K562 (cell line): ENCODE measurements at regions not wholly inside any gene's neighbourhood (a gene's known extent, or its start where the extent isn't known, plus 50 kb on each side); places are given as distances from the start of the nearest gene placed in this dataset.

Experiments
- ATAC-seq: fragments of 200-7000 bp; cut with Tn5 transposase; 3 replicates; pipeline ENCODE4 v1.9.1; 2020; ENCODE audit warnings: moderate library complexity
- BruUV-seq: library from RNA; stranded (reverse); fragments of 400-500 nt; replicated peaks from 2 replicates; lab custom pipeline; 2021; lab: Mats Ljungman, UMichigan
- CTCF ChIA-PET: fragments of 300-600 bp; formaldehyde crosslinking; extraction: SDS; loops from one replicate; lab custom pipeline; 2021; ENCODE audit warnings: low intra/inter-chr PET ratio; lab: Yijun Ruan, JAX
- POLR2A ChIA-PET: fragments of 300-600, 350-650 bp; sonication (Branson Sonifier 250); formaldehyde crosslinking; extraction: SDS; loops from one replicate; lab custom pipeline; 2021; ENCODE audit warnings: antibody characterized with exemption, inconsistent platforms; lab: Yijun Ruan, JAX
- DNase-seq, 4 experiments: peaks; one replicate each; pipeline versions ENCODE4 v3.0.0 to v3.0.0-alpha.2; 2011 to 2018; ENCODE audit warnings: low spot score in 3 of 4, mixed read lengths in 3 of 4; ENCODE audit errors: extremely low read depth in 1 of 4
- FAIRE-seq: peaks from 2 replicates; lab custom pipeline; 2011; peaks lifted over from hg19 to GRCh38; lab: Jason Lieb, UNC
- H2AFZ ChIP-seq: 2 replicates; pipeline ENCODE4 v1.6.0; 2011; ENCODE audit warnings: low read depth, low read length, control low read depth, inconsistent platforms
- H3K27ac ChIP-seq: fragments of 200-600 bp; 3 replicates; pipeline ENCODE4 v1.8.0; 2011; ENCODE audit warnings: low read depth, mild to moderate bottlenecking, control low read depth, inconsistent platforms, low read length, moderate library complexity, mixed read lengths; ENCODE audit errors: extremely low read depth
- H3K27me3 ChIP-seq, 2 experiments: fragments of 300-600 bp in 1 of 2; 2 replicates in 1 of 2; 3 replicates in 1 of 2; pipeline versions ENCODE4 v1.6.0 to v1.8.0; 2011; ENCODE audit warnings: inconsistent platforms in 2 of 2, low read length in 2 of 2, mild to moderate bottlenecking in 1 of 2, mixed read lengths in 1 of 2, moderate library complexity in 1 of 2; ENCODE audit not compliant: control insufficient read depth in 2 of 2, insufficient read depth in 2 of 2
- H3K36me3 ChIP-seq: fragments of 300-600 bp; 3 replicates; pipeline ENCODE4 v1.8.0; 2011; ENCODE audit warnings: mild to moderate bottlenecking, low read length, inconsistent platforms; ENCODE audit not compliant: control insufficient read depth, insufficient read depth
- H3K4me1 ChIP-seq, 2 experiments: fragments of 200-600 bp in 1 of 2; replicated peaks in 1 of 2; 2 replicates in 1 of 2; 3 replicates in 1 of 2; pipeline versions ENCODE4 v1.5.1 to v1.8.0; 2011; ENCODE audit warnings: inconsistent platforms in 2 of 2, low read length in 2 of 2, mild to moderate bottlenecking in 1 of 2, mixed read lengths in 1 of 2, moderate library complexity in 1 of 2; ENCODE audit not compliant: control insufficient read depth in 2 of 2, insufficient read depth in 2 of 2
- H3K4me2 ChIP-seq: 2 replicates; pipeline ENCODE4 v1.6.1; 2011; ENCODE audit warnings: low read length, control low read depth, inconsistent platforms, mixed read lengths; ENCODE audit not compliant: insufficient read depth
- H3K4me3 ChIP-seq: fragments of 200-600 bp; sonication (generic), shearing (Covaris generic); 2 replicates; pipeline ENCODE4 v1.5.1; 2016; ENCODE audit warnings: control low read depth, inconsistent platforms
- H3K79me2 ChIP-seq: fragments of 200-600 bp; 3 replicates; pipeline ENCODE4 v1.8.0; 2011; ENCODE audit warnings: low read length, inconsistent platforms; ENCODE audit not compliant: control insufficient read depth, insufficient read depth
- H3K9ac ChIP-seq, 2 experiments: 2 replicates each; pipeline versions ENCODE4 v1.6.0 to v1.6.1; 2011; ENCODE audit warnings: low read depth in 2 of 2, low read length in 2 of 2, control low read depth in 1 of 2, inconsistent platforms in 1 of 2, mild to moderate bottlenecking in 1 of 2, mixed read lengths in 1 of 2; ENCODE audit not compliant: insufficient read depth in 1 of 2
- H3K9me1 ChIP-seq: one replicate; pipeline ENCODE4 v1.6.0; 2011; ENCODE audit warnings: inconsistent platforms, mild to moderate bottlenecking, low read length, moderate library complexity; ENCODE audit not compliant: control insufficient read depth, insufficient read depth
- H3K9me3 ChIP-seq: replicated peaks from 2 replicates; pipeline ENCODE4 v1.5.1; 2011; ENCODE audit warnings: low read depth, low read length, inconsistent platforms; ENCODE audit not compliant: control insufficient read depth, insufficient read depth
- H4K20me1 ChIP-seq: replicated peaks from 2 replicates; pipeline ENCODE4 v1.6.1; 2011; ENCODE audit warnings: low read length, inconsistent platforms, mixed read lengths; ENCODE audit not compliant: control insufficient read depth, insufficient read depth
- CBFA2T2 ChIP-seq: fragments of 450-650 bp; conservative IDR thresholded peaks from 2 replicates; pipeline ENCODE4 v1.6.1; 2017; ENCODE audit warnings: mild to moderate bottlenecking
- CHD2 ChIP-seq: IDR thresholded peaks from 2 replicates; pipeline ENCODE4 v1.6.1; 2011; ENCODE audit warnings: low read depth, low read length
- EHMT2 ChIP-seq: fragments of 450-650 bp; IDR thresholded peaks from 2 replicates; pipeline ENCODE4 v1.6.1; 2018; ENCODE audit warnings: antibody characterized with exemption
- HSF4 ChIP-seq: fragments of 250-450 bp; sonication (Bioruptor Pico); IDR thresholded peaks from 2 replicates; pipeline ENCODE4 v2.1.2; 2022; ENCODE audit warnings: mild to moderate bottlenecking, moderate library complexity, borderline replicate concordance
- KLF6 ChIP-seq: fragments of 250-450 bp; sonication (Bioruptor Pico); IDR thresholded peaks from 2 replicates; pipeline ENCODE4 v1.4.0; 2020; ENCODE audit warnings: mild to moderate bottlenecking, moderate library complexity, borderline replicate concordance
- NCOA4 ChIP-seq: fragments of 450-650 bp; IDR thresholded peaks from 2 replicates; pipeline ENCODE4 v1.6.1; 2018; ENCODE audit warnings: mild to moderate bottlenecking; ENCODE audit not compliant: partially characterized antibody
- NFE2 ChIP-seq: IDR thresholded peaks from 2 replicates; pipeline ENCODE4 v1.6.1; 2014; ENCODE audit warnings: antibody characterized with exemption, low read depth
- POLR2AphosphoS2 ChIP-seq: IDR thresholded peaks from 2 replicates; pipeline ENCODE4 v1.6.1; 2012; ENCODE audit warnings: low read length, improper control_type of control experiment
- PRMT5 ChIP-seq: sonication (generic); formaldehyde crosslinking; IDR thresholded peaks from 2 replicates; pipeline ENCODE4 v1.5.0; 2020; ENCODE audit warnings: missing genetic modification reagents
- RFX5 ChIP-seq: IDR thresholded peaks from 2 replicates; pipeline ENCODE4 v1.6.1; 2011; ENCODE audit warnings: low read depth, mild to moderate bottlenecking, improper control_type of control experiment, low read length
- SAFB2 ChIP-seq: fragments of 200-400 bp; formaldehyde crosslinking; IDR thresholded peaks from 2 replicates; pipeline ENCODE4 v1.6.1; 2018; ENCODE audit warnings: borderline replicate concordance, low read length, low read depth, moderate library complexity; ENCODE audit not compliant: severe bottlenecking
- SMARCA5 ChIP-seq: fragments of 450-650 bp; IDR thresholded peaks from 2 replicates; pipeline ENCODE4 v1.6.1; 2016
- ZFPM2 ChIP-seq: fragments of 250-450 bp; sonication (Bioruptor Pico); IDR thresholded peaks from 2 replicates; pipeline ENCODE4 v1.5.1; 2022; ENCODE audit warnings: mild to moderate bottlenecking
- ZNF174 ChIP-seq: fragments of 250-450 bp; sonication (Bioruptor Pico); IDR thresholded peaks from 2 replicates; pipeline ENCODE4 v1.4.0; 2020; ENCODE audit warnings: mild to moderate bottlenecking
- ZNF212 ChIP-seq: fragments of 450-650 bp; formaldehyde crosslinking; IDR thresholded peaks from 2 replicates; pipeline ENCODE4 v1.4.0; 2020; ENCODE audit warnings: mild to moderate bottlenecking
- ZNF23 ChIP-seq: fragments of 250-450 bp; sonication (Bioruptor Pico); IDR thresholded peaks from 2 replicates; pipeline ENCODE4 v1.4.0; 2020; ENCODE audit warnings: mild to moderate bottlenecking
- WGBS: fragments of 100-300 bp; shearing (Covaris generic); methylation state at CpG from one replicate; pipeline ENCODE4 v1.1.6; 2016; ENCODE audit warnings: low coverage, mixed read lengths; ENCODE audit not compliant: insufficient coverage; ENCODE audit errors: missing lambda C conversion rate; 5-methylcytosine and 5-hydroxymethylcytosine counted together
- in situ Hi-C: fragments of 300-500 bp; cut with MboI; formaldehyde crosslinking; loops from 4 replicates; pipeline ENCODE4 v1.15.0; 2018; ENCODE audit warnings: inconsistent platforms, mixed read lengths
- intact Hi-C: fragments of 100-400 bp; cut with micrococcal nuclease; formaldehyde crosslinking; loops from 2 replicates; pipeline ENCODE4 v1.14.2; 2022
- TF ChIP-seq, protein P1 (sequence below): sonication (generic); formaldehyde crosslinking; IDR thresholded peaks from 2 replicates; pipeline ENCODE4 v1.8.0; 2022; ENCODE audit warnings: missing genetic modification reagents, mild to moderate bottlenecking, borderline replicate concordance
- TF ChIP-seq, protein P2 (sequence below): fragments of 250-450 bp; sonication (Bioruptor Pico); IDR thresholded peaks from 2 replicates; pipeline ENCODE4 v1.5.0; 2020; ENCODE audit warnings: mild to moderate bottlenecking
- TF ChIP-seq, protein P3 (sequence below): fragments of 450-650 bp; conservative IDR thresholded peaks from 2 replicates; pipeline ENCODE4 v1.6.1; 2016; ENCODE audit warnings: missing genetic modification characterization, low read depth, mild to moderate bottlenecking, control low read depth, missing compliant biosample characterization

DNA sequence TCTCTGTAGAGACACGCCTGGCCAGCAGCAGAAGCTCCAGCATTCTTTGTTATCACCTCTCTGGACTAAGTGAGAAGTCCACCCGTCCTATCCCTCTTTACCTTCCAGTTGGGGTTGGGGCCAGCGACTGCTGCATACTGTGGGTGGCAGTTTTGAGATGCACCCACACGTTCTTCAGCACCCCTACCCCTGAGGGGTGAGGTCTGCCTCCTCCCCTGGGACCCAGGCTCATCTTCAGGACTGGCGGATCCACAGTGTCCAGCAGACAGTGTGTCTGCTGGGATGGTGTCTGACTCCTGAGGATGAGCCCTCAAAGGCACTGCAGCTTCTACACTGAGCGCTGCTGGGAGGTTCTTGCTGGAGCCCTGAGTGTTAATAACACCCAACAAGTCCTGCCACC, 78.8 kb downstream of the GADD45G start:
- no peaks in the 10 kb centered on the region for H3K9me1 ChIP-seq
- no peak for FAIRE-seq
- H4K20me1 ChIP-seq = no peaks in the 10 kb centered on the region
- TF ChIP-seq ZNF212 = no peak
- TF ChIP-seq, protein P1, sequence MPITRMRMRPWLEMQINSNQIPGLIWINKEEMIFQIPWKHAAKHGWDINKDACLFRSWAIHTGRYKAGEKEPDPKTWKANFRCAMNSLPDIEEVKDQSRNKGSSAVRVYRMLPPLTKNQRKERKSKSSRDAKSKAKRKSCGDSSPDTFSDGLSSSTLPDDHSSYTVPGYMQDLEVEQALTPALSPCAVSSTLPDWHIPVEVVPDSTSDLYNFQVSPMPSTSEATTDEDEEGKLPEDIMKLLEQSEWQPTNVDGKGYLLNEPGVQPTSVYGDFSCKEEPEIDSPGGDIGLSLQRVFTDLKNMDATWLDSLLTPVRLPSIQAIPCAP (CRISPR knock-in tag) = no peak
- TF ChIP-seq SMARCA5 = no peak
- TF ChIP-seq NCOA4 = no peak
- TF ChIP-seq ZNF23 = no peak
- TF ChIP-seq EHMT2 = no peak
- TF ChIP-seq, protein P2, sequence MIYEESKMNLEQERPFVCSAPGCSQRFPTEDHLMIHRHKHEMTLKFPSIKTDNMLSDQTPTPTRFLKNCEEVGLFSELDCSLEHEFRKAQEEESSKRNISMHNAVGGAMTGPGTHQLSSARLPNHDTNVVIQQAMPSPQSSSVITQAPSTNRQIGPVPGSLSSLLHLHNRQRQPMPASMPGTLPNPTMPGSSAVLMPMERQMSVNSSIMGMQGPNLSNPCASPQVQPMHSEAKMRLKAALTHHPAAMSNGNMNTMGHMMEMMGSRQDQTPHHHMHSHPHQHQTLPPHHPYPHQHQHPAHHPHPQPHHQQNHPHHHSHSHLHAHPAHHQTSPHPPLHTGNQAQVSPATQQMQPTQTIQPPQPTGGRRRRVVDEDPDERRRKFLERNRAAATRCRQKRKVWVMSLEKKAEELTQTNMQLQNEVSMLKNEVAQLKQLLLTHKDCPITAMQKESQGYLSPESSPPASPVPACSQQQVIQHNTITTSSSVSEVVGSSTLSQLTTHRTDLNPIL (CRISPR knock-in tag) = no peak
- no peak for TF ChIP-seq NFE2
- TF ChIP-seq RFX5 = no peak
- TF ChIP-seq SAFB2 = no peak
- no peak for TF ChIP-seq HSF4 (CRISPR knock-in tag)
- TF ChIP-seq, protein P3, sequence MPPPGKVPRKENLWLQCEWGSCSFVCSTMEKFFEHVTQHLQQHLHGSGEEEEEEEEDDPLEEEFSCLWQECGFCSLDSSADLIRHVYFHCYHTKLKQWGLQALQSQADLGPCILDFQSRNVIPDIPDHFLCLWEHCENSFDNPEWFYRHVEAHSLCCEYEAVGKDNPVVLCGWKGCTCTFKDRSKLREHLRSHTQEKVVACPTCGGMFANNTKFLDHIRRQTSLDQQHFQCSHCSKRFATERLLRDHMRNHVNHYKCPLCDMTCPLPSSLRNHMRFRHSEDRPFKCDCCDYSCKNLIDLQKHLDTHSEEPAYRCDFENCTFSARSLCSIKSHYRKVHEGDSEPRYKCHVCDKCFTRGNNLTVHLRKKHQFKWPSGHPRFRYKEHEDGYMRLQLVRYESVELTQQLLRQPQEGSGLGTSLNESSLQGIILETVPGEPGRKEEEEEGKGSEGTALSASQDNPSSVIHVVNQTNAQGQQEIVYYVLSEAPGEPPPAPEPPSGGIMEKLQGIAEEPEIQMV (tag) = no peak
- no peak for TF ChIP-seq POLR2AphosphoS2
- TF ChIP-seq PRMT5 = no peak
- no peak for TF ChIP-seq CHD2
- no peak for TF ChIP-seq ZNF174 (CRISPR knock-in tag)
- TF ChIP-seq KLF6 (CRISPR knock-in tag) = no peak
- TF ChIP-seq CBFA2T2 = no peak
- no peak for TF ChIP-seq ZFPM2 (CRISPR knock-in tag)
- DNase-seq = no peak
- intact Hi-C loops (no loop called here), in situ Hi-C loops (no loop called here)
- ChIA-PET POLR2A (no interaction called here), CTCF (no interaction called here)
- peaks cover 0 to 14% of the 10 kb centered on the region in 2 experiments; a peak in 3 of 5 replicates for H3K27me3 ChIP-seq
- no peak overlapping the region for H3K9ac ChIP-seq
- no peaks in the 10 kb centered on the region for H3K9me3 ChIP-seq
- no peak overlapping the region for H3K27ac ChIP-seq
- H3K36me3 ChIP-seq = no peaks in the 10 kb centered on the region
- H3K4me1 ChIP-seq = no peaks in the 10 kb centered on the region
- no peak overlapping the region for H3K4me3 ChIP-seq
- no peak overlapping the region for H3K4me2 ChIP-seq
- no peaks in the 10 kb centered on the region for H3K79me2 ChIP-seq
- WGBS = 0% methylated on average over 3 of the region's 6 CpGs
- no peak overlapping the region for H2AFZ ChIP-seq
- no peak for ATAC-seq
- no TSS peak for BruUV-seq
